ENCODE measurements at regions not wholly inside any gene's neighbourhood (a gene's known extent, or its start where the extent isn't known, plus 50 kb on each side); places are given as distances from the start of the nearest gene placed in this dataset.

DNA sequence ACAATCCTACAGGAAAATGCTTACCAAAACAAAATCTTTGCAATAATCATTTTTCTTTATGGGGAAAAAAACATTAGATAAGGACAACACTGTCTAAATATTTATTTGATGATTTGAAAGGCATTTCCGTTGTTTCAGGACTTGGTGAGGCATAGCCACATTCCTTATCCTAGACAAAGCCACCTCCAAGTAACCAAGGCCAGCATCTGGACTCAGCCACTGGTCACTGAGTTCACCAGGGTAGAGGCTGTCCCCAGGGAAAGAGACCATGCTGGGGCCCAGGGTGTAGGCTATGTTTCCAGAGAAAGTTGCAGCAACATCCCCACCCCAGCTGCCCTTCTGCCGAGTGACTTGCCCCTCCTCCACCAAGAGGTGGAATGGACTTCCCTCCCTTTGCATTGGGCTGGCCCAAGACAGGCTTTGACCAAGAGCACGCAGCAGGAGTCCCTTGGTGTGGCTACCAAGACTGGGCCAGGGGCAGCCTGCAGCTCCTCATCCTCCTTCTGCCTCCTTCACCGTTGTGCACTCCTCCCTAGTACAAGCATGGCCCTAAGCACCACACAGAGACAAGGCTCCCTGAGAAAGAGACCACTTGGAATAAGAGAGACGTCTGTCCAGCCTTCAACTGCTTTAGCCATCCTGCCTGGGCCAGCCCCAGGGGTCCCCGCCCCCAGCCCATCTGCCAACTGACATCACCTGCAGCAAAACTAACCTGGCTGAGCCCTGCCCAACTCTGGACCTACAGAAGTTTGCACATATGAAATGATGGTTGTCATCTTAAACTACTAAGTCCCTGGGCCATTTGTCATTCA lies 68.1 kb upstream of the SPIN1 start:
- TF ChIP-seq, protein P1, sequence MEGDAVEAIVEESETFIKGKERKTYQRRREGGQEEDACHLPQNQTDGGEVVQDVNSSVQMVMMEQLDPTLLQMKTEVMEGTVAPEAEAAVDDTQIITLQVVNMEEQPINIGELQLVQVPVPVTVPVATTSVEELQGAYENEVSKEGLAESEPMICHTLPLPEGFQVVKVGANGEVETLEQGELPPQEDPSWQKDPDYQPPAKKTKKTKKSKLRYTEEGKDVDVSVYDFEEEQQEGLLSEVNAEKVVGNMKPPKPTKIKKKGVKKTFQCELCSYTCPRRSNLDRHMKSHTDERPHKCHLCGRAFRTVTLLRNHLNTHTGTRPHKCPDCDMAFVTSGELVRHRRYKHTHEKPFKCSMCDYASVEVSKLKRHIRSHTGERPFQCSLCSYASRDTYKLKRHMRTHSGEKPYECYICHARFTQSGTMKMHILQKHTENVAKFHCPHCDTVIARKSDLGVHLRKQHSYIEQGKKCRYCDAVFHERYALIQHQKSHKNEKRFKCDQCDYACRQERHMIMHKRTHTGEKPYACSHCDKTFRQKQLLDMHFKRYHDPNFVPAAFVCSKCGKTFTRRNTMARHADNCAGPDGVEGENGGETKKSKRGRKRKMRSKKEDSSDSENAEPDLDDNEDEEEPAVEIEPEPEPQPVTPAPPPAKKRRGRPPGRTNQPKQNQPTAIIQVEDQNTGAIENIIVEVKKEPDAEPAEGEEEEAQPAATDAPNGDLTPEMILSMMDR (IDR thresholded peaks at IDR 0.05; ENCODE audit: low read depth, low read length, poor library complexity, severe bottlenecking): no peak
- no peak for TF ChIP-seq EZH2phosphoT487 (IDR thresholded peaks at IDR 0.05; ENCODE audit: borderline replicate concordance, low read length)

All from DOHH2 (cell line).